ENCODE measurements at regions not wholly inside any gene's neighbourhood (a gene's known extent, or its start where the extent isn't known, plus 50 kb on each side); places are given as distances from the start of the nearest gene placed in this dataset.

DNA sequence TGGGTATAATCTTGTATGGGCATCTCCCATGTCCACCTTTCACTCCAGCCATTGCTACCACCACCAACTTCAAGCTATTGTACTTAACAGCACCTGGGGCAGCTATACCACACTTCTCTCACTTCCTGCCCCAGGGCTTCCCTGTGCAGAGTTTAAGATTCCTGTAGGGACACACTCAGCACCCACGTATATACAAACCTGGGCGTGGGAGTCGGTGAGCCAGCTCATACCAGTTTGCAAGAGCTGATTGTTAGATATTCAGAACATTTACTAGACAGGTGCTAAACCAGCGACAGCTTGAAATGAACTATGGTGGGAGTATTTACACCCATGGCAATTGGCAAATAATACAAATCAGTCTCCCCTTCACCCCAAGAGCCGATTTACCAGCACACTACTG, 114.8 kb upstream of the CSF3R start:
- TF ChIP-seq, protein P1, sequence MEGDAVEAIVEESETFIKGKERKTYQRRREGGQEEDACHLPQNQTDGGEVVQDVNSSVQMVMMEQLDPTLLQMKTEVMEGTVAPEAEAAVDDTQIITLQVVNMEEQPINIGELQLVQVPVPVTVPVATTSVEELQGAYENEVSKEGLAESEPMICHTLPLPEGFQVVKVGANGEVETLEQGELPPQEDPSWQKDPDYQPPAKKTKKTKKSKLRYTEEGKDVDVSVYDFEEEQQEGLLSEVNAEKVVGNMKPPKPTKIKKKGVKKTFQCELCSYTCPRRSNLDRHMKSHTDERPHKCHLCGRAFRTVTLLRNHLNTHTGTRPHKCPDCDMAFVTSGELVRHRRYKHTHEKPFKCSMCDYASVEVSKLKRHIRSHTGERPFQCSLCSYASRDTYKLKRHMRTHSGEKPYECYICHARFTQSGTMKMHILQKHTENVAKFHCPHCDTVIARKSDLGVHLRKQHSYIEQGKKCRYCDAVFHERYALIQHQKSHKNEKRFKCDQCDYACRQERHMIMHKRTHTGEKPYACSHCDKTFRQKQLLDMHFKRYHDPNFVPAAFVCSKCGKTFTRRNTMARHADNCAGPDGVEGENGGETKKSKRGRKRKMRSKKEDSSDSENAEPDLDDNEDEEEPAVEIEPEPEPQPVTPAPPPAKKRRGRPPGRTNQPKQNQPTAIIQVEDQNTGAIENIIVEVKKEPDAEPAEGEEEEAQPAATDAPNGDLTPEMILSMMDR (IDR thresholded peaks at IDR 0.05) = no peak
- TF ChIP-seq EZH2 (IDR thresholded peaks at IDR 0.05; ENCODE audit: borderline replicate concordance, insufficient read depth, low read depth, low read length, poor library complexity, severe bottlenecking) = no peak

Measured in B cell (primary cell).